ENCODE measurements at regions not wholly inside any gene's neighbourhood (a gene's known extent, or its start where the extent isn't known, plus 50 kb on each side); places are given as distances from the start of the nearest gene placed in this dataset.
"Not testable (repeated sequence)": the region's sequence is repeated elsewhere in the genome, so short reads cannot be mapped to it uniquely, and the experiment has no call there.

DNA sequence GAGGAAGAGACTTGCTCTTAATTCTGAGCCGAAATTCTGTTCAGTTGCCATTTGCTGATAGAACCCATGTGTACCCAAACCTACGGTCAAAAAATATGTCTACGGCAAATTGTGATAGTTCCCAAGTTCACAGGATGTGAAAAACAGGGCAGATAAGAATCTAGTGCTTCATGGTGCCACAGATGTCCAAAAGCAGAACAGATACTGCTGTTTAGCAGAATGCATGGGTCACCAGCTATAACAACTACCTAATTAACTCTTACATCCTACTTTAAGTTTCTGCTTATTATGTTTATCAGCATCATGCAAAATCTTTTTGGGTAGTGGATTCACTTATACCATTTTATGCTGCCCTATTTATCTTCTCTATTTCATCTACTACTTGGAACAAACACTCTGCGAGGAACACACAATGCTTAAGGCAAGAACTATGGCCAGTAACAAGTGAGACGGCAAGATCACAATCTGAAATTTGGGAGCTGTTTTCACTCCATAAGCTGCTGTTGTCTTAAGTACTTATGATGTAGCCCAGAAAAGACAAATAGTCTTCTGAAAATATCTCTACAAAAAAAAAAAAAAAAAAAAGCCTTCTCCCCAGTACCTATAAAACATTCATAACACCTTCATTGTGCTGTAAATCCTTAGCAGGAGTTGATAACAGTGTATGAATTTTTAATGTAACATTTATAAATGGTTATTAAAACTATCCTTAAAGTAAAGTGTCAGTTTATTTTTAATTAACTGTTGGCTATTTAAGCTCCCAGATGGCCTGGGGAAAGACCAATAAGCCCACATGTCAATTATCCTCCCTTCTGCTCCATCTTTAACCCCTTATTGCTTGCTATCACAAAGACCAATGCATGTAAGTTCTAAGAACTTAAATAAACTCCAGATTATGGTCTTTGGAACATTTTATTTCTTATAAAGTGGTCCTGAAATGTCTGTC, 232.3 kb downstream of the TLR4 start:
- DNase-seq (ENCODE audit: low read depth in 2 of 2), result no peak

GRCh38 chr9:117938086-117938485, 233.9 kb downstream of the TLR4 start:
- no peak for DNase-seq (ENCODE audit: low read depth in 2 of 2)

GRCh38 chr9:117938896-117939295, 234.7 kb downstream of the TLR4 start:
- no peak for DNase-seq (ENCODE audit: low read depth in 2 of 2)

DNA sequence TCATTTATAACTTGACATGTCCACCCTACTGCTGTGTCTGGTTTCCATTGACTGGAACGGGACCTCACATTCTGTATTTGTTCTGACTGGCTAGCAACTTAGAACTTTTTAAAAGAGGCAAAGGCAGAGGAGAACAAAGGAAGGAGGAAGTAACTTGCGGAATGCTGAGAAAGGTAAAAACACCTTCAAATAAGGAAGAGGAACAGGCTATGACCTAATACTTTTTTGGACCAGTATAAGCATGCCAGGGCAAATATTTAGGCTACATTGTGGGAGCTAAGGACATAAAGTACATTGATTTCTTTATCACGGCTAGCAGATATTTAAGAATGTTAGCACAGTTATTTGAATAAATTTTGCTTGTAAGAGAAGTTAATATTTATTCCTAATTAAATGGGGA, 240.5 kb downstream of the TLR4 start:
- not testable (repeated sequence) for DNase-seq (ENCODE audit: low read depth in 2 of 2)

DNA sequence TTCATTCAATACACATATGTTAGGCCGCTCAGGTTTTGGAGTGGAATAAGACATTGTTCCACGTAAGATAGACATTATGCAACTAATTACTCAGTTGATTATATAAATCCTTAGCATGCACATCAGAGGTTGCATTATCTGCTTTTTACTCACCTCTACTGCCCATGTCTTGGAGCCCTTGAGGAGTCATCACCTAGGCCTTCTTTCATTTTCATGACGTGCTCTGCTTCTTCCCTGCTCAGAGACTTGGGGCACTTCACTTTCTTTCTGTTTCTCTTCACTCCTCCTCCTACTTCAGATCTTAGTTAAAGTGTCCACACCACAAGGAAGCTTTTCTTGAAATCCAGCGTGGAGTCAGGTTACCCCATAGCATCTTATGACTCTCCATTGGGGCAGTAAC, 241.1 kb downstream of the TLR4 start:
- DNase-seq (ENCODE audit: low read depth in 2 of 2), result no peak

GRCh38 chr9:117951127-117951526, 246.9 kb downstream of the TLR4 start:
- DNase-seq (ENCODE audit: low read depth in 2 of 2), result no peak

DNA sequence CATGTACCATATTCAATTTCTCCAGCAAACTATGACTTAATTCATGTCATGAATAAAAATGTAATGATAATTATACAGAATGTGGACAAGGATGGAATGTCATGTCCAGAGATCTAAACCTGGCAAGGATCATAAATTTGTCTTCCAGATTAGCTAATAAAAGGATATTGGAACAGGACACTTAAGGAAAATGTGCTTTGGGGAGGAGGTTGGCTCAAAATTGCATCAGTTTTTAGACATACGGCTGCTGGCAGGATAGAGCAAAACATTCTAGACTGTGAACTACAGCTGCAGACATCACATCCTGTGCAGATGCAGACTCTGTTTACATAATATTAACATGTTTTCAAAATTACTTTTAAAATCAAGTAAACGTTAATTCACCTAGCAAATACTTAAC, 248.4 kb downstream of the TLR4 start:
- DNase-seq (ENCODE audit: low read depth in 2 of 2), result no peak

GRCh38 chr9:117957267-117957666, 253.1 kb downstream of the TLR4 start:
- no peak for DNase-seq (ENCODE audit: low read depth in 2 of 2)

GRCh38 chr9:117958726-117959125, 254.5 kb downstream of the TLR4 start:
- DNase-seq (ENCODE audit: low read depth in 2 of 2), result no peak

GRCh38 chr9:117963493-117964090, 259.4 kb downstream of the TLR4 start:
- DNase-seq (ENCODE audit: low read depth in 2 of 2), result no peak

DNA sequence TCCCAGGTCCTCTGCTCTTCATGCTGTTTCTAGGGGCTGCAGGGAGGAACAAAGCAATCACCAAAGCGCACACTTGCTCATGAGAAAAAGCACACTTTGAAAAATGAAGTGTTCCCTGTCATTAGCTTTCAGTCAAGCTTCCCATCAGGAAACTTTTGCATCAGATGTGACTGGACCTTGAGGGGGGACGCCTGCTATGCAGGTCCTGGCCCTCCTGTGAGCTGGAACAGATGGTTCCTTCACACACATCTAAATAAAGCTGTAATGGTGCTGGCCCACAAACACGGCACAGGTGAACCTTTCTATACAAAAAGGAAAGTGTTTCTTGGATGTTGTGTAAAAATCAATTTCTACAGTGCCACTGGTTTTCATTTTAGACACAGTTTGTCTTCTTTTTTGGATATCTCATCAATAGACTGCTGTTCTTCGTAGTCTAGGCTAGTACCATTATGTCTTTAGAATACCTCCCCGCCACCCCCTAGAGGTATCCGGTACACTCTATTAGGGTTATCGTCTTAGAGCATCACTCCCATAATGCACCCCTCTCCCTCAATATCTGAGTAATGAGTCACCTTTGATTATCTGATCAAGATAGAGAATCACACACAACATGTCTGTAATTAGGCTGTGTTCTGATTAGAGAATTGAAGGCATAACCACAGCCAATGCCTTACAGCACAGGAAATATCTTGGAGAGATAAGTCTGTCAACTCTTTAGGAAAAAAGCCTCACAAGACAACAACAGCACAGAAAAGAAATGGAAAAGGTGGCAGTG, 266.3 kb downstream of the TLR4 start:
- DNase-seq (ENCODE audit: low read depth in 2 of 2), result no peak

DNA sequence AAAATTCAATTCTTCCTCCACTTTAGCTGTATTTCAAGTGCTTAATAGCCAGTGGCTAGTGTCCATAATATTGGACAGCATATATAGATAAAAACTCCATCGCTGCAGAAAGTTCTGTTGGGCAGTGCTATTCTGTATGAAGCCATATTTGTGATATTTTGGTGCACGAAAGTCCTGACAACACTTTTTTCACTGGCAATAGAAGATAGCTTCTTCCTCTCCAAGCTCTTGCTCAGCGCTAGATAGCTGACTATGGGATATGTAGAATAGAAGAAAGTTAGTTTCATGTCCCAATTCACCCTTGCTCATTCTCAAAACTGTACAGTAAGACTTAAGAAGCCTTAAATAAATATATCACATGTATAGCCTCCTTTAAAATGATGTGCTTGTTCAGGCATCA, 269.9 kb downstream of the TLR4 start:
- no peak for DNase-seq (ENCODE audit: low read depth in 2 of 2)

DNA sequence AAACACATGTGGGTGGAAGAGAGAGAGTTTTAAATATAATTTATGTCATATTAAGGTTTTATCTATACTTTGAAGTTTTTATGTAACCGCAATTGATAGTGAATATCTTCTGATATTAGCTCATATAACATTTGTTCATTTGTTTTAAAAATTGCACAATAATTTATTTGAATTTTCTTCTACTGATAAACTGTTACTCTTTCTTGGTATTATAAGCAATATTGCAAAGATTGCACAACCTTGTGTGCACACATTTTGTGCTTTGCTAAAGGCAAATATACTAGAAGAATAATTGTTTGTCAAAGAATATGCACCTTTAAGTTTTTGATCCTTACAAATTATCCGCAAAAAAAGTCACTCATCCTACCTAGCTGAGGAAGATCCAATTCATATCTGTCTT, 275.7 kb downstream of the TLR4 start:
- no peak for DNase-seq (ENCODE audit: low read depth in 2 of 2)

DNA sequence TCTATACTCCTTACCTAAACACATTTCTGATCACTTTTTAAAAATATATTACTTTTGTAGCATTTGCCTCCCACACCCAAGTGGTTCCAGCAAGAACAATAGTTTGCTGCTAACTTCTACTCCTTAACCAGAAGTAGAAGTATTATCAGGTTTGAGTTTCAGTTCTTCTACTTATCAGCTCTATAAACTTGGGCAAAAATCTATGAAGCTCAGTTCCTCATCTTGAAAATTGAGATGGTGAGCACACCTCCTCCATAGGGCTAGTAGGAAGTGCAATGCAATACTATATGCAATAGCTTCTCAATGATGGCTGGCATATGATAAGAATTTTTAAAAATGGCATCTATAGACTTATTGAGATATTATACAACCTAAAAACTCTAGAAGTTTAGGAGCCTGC, 283.7 kb downstream of the TLR4 start:
- DNase-seq (ENCODE audit: low read depth in 2 of 2), result no peak

- DNase-seq (ENCODE audit: low read depth in 2 of 2), result no peak
Measured at GRCh38 chr9:117992006-117992405, 287.8 kb downstream of the TLR4 start.

DNA sequence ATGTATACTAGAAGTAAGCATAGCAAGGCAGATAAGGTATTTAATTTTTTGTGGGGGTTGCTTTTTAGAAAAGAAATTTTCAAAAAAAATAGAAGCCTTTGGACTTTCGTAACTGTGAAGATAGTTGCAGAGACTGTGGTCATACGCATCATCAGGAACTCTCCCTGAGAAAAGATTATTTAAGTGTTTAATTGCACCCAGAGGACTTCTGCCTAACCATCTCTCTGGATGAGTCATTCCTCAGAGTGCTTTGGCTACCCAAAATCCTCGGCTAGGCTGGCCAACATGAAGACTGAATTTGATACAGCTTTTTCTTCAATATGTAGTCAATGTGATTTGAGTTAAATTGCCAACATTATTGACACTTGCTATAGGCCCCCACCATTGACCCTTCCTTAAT, 296.4 kb downstream of the TLR4 start:
- DNase-seq (ENCODE audit: low read depth in 2 of 2), result no peak

DNA sequence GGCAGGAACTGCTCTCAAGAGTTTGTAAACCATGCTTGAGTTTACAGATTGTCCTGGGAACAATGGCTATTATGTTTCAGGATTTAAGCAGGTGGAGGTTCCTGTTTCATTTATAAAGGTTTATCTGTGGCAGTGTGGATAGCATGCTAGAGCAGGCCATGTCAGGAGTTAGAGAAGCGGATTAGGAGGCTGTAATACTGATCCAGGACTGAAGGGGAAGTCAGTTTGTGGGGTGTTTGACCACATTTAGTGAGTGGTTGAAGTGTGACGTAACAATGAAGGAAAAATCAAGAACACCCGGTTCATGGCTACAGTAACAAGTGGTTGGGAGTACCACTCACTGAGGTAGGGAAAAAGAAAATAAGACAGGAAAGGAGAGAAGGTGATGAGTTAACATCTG, 299.0 kb downstream of the TLR4 start:
- no peak for DNase-seq (ENCODE audit: low read depth in 2 of 2)

DNA sequence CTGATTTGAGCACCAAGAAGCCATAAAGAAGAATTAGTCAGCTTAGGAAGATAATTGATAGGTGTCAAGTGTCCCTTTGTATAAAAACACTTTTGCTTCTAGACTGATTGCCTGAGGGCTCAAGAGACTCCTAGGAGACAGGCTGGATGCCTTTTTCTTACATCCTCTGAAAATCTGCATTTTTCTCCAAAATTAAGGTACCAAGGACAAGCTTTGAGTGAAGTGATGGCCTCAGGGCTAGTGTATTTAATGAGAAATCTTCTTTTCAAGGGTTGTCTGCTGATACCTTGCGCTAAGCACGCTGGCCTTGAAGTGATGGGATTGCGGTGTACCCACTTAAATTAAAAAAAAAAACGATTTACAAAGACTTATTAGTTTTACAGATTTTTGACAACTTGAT, 304.0 kb downstream of the TLR4 start:
- DNase-seq (ENCODE audit: low read depth in 2 of 2), result no peak

DNA sequence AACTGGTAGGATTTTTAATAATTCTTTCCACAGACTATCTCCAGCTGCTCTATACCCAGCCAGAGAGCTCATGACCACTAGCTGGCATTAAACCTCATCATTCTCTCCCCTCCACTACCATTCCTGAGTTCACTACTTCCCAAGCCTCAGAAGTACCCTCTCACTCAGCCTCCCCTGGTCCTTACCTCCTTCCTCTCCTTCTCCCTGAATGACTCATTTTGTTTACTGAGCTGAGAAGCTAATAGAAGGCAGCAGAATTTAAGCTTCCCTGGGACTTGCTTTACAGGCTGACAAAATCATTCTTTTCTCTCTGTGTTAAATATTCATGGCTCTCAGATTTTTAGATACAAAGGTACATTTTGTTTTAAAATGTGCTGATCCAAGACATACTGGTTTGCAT, 305.4 kb downstream of the TLR4 start:
- DNase-seq (ENCODE audit: low read depth in 2 of 2), result no peak

DNA sequence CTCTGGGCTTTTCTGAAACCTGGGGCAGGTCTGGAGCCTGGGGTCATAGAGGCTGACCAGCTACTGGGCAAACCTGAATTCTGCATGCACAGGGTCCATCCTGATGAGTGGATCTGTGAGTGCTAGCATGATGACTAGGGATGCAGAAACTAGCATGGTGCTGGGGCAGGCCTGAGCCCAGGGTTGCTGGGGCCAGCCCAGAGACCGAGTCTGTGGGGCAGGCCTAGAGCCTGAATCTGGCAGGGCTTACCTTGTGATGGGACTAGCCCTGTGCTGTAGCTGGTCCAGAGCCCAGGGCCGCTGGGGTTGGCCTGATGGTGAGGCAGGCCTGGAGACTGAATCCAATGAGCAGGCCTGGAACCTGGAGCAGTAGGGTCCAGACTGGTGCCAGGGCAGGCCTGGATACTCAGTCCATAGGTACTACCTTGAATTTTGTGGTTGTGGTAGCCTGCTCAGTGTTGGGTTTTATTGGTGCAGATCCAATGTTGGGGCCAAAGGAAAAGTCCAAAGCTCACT, 313.5 kb downstream of the TLR4 start:
- no peak for DNase-seq (ENCODE audit: low read depth in 2 of 2)

DNA sequence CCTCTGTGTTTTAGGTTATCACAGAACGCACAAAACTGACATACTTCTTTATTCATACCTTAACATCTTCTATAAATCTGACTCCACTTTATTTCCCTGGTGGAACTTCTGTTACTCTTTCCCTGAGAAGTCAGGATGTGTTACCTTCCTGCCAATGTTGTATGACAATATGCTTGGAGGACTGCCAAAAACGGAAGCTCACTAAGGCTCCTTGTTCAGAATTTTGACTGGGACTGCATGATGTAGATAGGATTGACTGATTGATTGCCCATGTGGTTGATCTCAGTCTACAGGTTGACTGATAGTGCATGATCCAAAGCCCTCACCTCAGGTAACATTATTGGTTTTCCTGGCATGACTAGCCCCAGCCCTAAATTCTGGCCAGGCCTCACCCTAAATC, 319.4 kb downstream of the TLR4 start:
- DNase-seq (ENCODE audit: low read depth in 2 of 2), result peak in 1 of 2 donors; percentile 14

DNA sequence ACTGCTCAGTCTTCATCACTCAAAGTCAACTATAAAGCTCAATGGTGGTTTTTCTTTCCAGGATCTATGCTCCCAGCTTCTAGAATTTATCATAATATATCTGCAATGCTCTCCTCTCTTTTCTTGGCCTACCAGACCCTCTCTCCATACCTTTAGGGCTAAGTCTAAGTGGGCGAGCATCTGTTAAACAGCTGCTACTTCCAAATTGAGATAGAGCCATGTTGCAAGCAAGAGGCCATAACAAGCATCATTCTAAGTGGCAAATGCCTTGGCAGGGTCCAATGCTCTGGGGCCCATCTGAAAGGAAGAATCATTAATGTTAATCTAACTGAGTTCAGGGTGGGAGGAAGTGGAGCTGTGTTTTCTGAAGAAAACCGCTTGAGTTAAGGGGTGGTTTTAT, 324.0 kb downstream of the TLR4 start:
- no peak for DNase-seq (ENCODE audit: low read depth in 2 of 2)
